ENCODE measurements at regions not wholly inside any gene's neighbourhood (a gene's known extent, or its start where the extent isn't known, plus 50 kb on each side); places are given as distances from the start of the nearest gene placed in this dataset.

GRCh38 chr3:146845361-146845760 is 240.2 kb upstream of the PLSCR5 start:
- H3K36me3 ChIP-seq (ENCODE audit: control insufficient read depth, insufficient read depth, low read length), result no peaks in the 10 kb centered on the region
- H3K9me3 ChIP-seq (ENCODE audit: control insufficient read depth, insufficient read depth, low read length), result no peaks in the 10 kb centered on the region
- no peak overlapping the region for H3K27ac ChIP-seq (ENCODE audit: low read depth, low read length)
- no peaks in the 10 kb centered on the region for H3K4me1 ChIP-seq (ENCODE audit: control insufficient read depth, insufficient read depth, low read length)
- H3K9ac ChIP-seq (ENCODE audit: low read depth, low read length), result no peak overlapping the region
- no peak overlapping the region for H3K4me3 ChIP-seq (ENCODE audit: low read depth, low read length)
- H3K27me3 ChIP-seq (ENCODE audit: control insufficient read depth, insufficient read depth, low read length), result no peaks in the 10 kb centered on the region

- no peaks in the 10 kb centered on the region for H3K27me3 ChIP-seq (ENCODE audit: control insufficient read depth, insufficient read depth, low read length)
- H3K36me3 ChIP-seq (ENCODE audit: control insufficient read depth, insufficient read depth, low read length), result no peaks in the 10 kb centered on the region
- H3K4me1 ChIP-seq (ENCODE audit: control insufficient read depth, insufficient read depth, low read length), result no peaks in the 10 kb centered on the region
- H3K27ac ChIP-seq (ENCODE audit: low read depth, low read length), result no peak overlapping the region
- H3K9me3 ChIP-seq (ENCODE audit: control insufficient read depth, insufficient read depth, low read length), result no peaks in the 10 kb centered on the region
- H3K9ac ChIP-seq (ENCODE audit: low read depth, low read length), result no peak overlapping the region
- H3K4me3 ChIP-seq (ENCODE audit: low read depth, low read length), result no peak overlapping the region
These were observed 238.3 kb upstream of the PLSCR5 start for GRCh38 chr3:146843476-146843875.

GRCh38 chr3:146839727-146840375 is 234.7 kb upstream of the PLSCR5 start:
- no peaks in the 10 kb centered on the region for H3K4me1 ChIP-seq (ENCODE audit: control insufficient read depth, insufficient read depth, low read length)
- no peak overlapping the region for H3K9ac ChIP-seq (ENCODE audit: low read depth, low read length)
- no peaks in the 10 kb centered on the region for H3K9me3 ChIP-seq (ENCODE audit: control insufficient read depth, insufficient read depth, low read length)
- H3K4me3 ChIP-seq (ENCODE audit: low read depth, low read length), result no peak overlapping the region
- no peak overlapping the region for H3K27ac ChIP-seq (ENCODE audit: low read depth, low read length)
- no peaks in the 10 kb centered on the region for H3K27me3 ChIP-seq (ENCODE audit: control insufficient read depth, insufficient read depth, low read length)
- no peaks in the 10 kb centered on the region for H3K36me3 ChIP-seq (ENCODE audit: control insufficient read depth, insufficient read depth, low read length)

- Histone ChIP-seq H3K27me3 (ENCODE audit: control insufficient read depth, insufficient read depth, low read length) (no peaks in the 10 kb centered on the region), H3K9ac (ENCODE audit: low read depth, low read length) (no peak overlapping the region), H3K36me3 (ENCODE audit: control insufficient read depth, insufficient read depth, low read length) (no peaks in the 10 kb centered on the region), H3K4me1 (ENCODE audit: control insufficient read depth, insufficient read depth, low read length) (no peaks in the 10 kb centered on the region), H3K27ac (ENCODE audit: low read depth, low read length) (no peak overlapping the region), H3K9me3 (ENCODE audit: control insufficient read depth, insufficient read depth, low read length) (no peaks in the 10 kb centered on the region), H3K4me3 (ENCODE audit: low read depth, low read length) (no peak overlapping the region)
These were observed 233.1 kb upstream of the PLSCR5 start for GRCh38 chr3:146838221-146838620.

DNA sequence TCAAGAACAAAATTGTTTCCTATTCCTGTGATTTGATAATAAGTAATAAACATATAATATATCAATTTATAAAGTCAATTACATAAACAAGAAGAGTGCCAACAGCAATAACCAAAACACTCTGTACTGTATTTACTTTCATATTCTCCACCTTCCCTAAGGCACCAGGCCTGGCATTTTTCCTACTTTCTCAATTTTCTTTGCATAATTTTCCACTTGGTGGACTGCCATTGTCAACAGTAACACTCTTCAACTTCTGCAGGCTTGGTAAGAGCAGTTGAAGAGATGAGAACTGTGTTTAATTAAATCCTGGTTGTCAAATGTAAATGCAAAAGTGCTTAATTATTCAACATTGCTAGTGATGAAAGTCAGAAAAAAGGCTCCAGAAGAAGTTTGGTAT is 229.8 kb upstream of the PLSCR5 start:
- no peaks in the 10 kb centered on the region for H3K4me1 ChIP-seq (ENCODE audit: control insufficient read depth, insufficient read depth, low read length)
- H3K27ac ChIP-seq (ENCODE audit: low read depth, low read length), result no peak overlapping the region
- H3K27me3 ChIP-seq (ENCODE audit: control insufficient read depth, insufficient read depth, low read length), result no peaks in the 10 kb centered on the region
- H3K4me3 ChIP-seq (ENCODE audit: low read depth, low read length), result no peak overlapping the region
- H3K9me3 ChIP-seq (ENCODE audit: control insufficient read depth, insufficient read depth, low read length), result no peaks in the 10 kb centered on the region
- no peak overlapping the region for H3K9ac ChIP-seq (ENCODE audit: low read depth, low read length)
- no peaks in the 10 kb centered on the region for H3K36me3 ChIP-seq (ENCODE audit: control insufficient read depth, insufficient read depth, low read length)

GRCh38 chr3:146832857-146833458 is 227.8 kb upstream of the PLSCR5 start:
- H3K27ac ChIP-seq (ENCODE audit: low read depth, low read length), result no peak overlapping the region
- no peaks in the 10 kb centered on the region for H3K36me3 ChIP-seq (ENCODE audit: control insufficient read depth, insufficient read depth, low read length)
- H3K9ac ChIP-seq (ENCODE audit: low read depth, low read length), result no peak overlapping the region
- no peaks in the 10 kb centered on the region for H3K27me3 ChIP-seq (ENCODE audit: control insufficient read depth, insufficient read depth, low read length)
- no peaks in the 10 kb centered on the region for H3K9me3 ChIP-seq (ENCODE audit: control insufficient read depth, insufficient read depth, low read length)
- no peaks in the 10 kb centered on the region for H3K4me1 ChIP-seq (ENCODE audit: control insufficient read depth, insufficient read depth, low read length)
- H3K4me3 ChIP-seq (ENCODE audit: low read depth, low read length), result no peak overlapping the region

DNA sequence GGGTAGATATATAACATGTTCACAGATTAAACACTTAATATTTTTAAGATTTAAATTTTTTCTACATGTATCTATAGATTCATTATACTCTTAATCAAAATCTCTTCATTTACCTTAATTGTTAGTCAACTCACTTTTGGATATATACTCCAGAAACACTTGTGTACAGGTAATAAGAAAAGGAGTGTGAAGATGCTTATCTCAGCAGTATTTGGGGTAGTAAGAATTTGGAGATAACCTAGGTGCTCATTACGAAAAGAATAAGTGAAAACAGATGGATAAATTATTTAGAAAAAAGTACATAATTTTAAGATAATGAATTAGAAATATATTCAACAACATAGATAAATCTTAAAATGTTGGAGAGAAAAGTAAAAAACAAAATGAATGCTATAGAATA is 226.5 kb upstream of the PLSCR5 start:
- Histone ChIP-seq H3K9ac (ENCODE audit: low read depth, low read length) (no peak overlapping the region), H3K9me3 (ENCODE audit: control insufficient read depth, insufficient read depth, low read length) (no peaks in the 10 kb centered on the region), H3K4me1 (ENCODE audit: control insufficient read depth, insufficient read depth, low read length) (no peaks in the 10 kb centered on the region), H3K27ac (ENCODE audit: low read depth, low read length) (no peak overlapping the region), H3K27me3 (ENCODE audit: control insufficient read depth, insufficient read depth, low read length) (no peaks in the 10 kb centered on the region), H3K36me3 (ENCODE audit: control insufficient read depth, insufficient read depth, low read length) (no peaks in the 10 kb centered on the region), H3K4me3 (ENCODE audit: low read depth, low read length) (no peak overlapping the region)

- no peak overlapping the region for H3K9ac ChIP-seq (ENCODE audit: low read depth, low read length)
- no peaks in the 10 kb centered on the region for H3K27me3 ChIP-seq (ENCODE audit: control insufficient read depth, insufficient read depth, low read length)
- H3K9me3 ChIP-seq (ENCODE audit: control insufficient read depth, insufficient read depth, low read length), result no peaks in the 10 kb centered on the region
- H3K4me3 ChIP-seq (ENCODE audit: low read depth, low read length), result no peak overlapping the region
- no peak overlapping the region for H3K27ac ChIP-seq (ENCODE audit: low read depth, low read length)
- H3K4me1 ChIP-seq (ENCODE audit: control insufficient read depth, insufficient read depth, low read length), result no peaks in the 10 kb centered on the region
- no peaks in the 10 kb centered on the region for H3K36me3 ChIP-seq (ENCODE audit: control insufficient read depth, insufficient read depth, low read length)
These were observed 225.1 kb upstream of the PLSCR5 start for GRCh38 chr3:146830231-146830630.

DNA sequence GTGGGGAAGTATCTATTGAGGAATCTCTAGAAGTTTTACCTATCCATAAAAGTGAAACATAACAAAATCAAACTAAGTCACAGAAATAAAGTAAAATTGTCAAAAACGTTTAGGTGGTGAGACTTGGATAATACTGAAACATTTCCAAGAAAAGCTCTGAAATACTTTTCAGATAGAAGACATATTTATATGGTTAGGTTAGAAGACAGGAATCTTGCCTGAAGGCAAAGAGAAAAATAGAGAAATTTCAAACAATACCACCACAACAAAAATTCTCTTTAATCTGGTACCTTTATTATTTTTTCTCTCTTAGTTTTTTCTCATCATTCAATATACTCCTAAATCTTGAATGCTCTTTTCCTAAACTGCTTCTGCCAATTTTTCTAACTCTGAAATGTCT is 222.7 kb upstream of the PLSCR5 start:
- no peak overlapping the region for H3K4me3 ChIP-seq (ENCODE audit: low read depth, low read length)
- no peaks in the 10 kb centered on the region for H3K9me3 ChIP-seq (ENCODE audit: control insufficient read depth, insufficient read depth, low read length)
- H3K27ac ChIP-seq (ENCODE audit: low read depth, low read length), result no peak overlapping the region
- H3K36me3 ChIP-seq (ENCODE audit: control insufficient read depth, insufficient read depth, low read length), result no peaks in the 10 kb centered on the region
- no peaks in the 10 kb centered on the region for H3K27me3 ChIP-seq (ENCODE audit: control insufficient read depth, insufficient read depth, low read length)
- no peak overlapping the region for H3K9ac ChIP-seq (ENCODE audit: low read depth, low read length)
- no peaks in the 10 kb centered on the region for H3K4me1 ChIP-seq (ENCODE audit: control insufficient read depth, insufficient read depth, low read length)

DNA sequence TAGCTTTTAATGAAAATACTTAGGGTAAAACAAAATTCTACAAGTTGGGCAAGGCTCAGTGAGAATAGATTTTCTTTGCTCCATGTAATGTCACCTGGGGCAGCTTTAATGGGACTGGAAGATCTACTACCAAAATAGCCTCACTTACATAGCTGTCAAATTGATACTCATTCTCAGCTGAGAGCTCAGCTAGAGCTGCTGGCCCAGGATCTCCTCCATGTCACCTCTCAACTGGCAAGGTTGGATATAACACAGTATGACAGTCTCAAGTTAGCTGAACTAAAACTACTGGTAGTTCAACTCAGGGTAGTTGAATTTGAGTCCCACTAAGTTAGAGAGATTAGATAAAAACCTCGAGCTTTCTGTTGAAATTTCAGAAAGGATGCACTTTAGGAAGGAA is 218.5 kb upstream of the PLSCR5 start:
- Histone ChIP-seq H3K27ac (ENCODE audit: low read depth, low read length) (no peak overlapping the region), H3K9ac (ENCODE audit: low read depth, low read length) (no peak overlapping the region), H3K4me3 (ENCODE audit: low read depth, low read length) (no peak overlapping the region), H3K4me1 (ENCODE audit: control insufficient read depth, insufficient read depth, low read length) (no peaks in the 10 kb centered on the region), H3K36me3 (ENCODE audit: control insufficient read depth, insufficient read depth, low read length) (no peaks in the 10 kb centered on the region), H3K9me3 (ENCODE audit: control insufficient read depth, insufficient read depth, low read length) (no peaks in the 10 kb centered on the region), H3K27me3 (ENCODE audit: control insufficient read depth, insufficient read depth, low read length) (no peaks in the 10 kb centered on the region)

GRCh38 chr3:146818866-146819265 is 213.7 kb upstream of the PLSCR5 start:
- H3K9ac ChIP-seq (ENCODE audit: low read depth, low read length), result no peak overlapping the region
- H3K27ac ChIP-seq (ENCODE audit: low read depth, low read length), result no peak overlapping the region
- H3K36me3 ChIP-seq (ENCODE audit: control insufficient read depth, insufficient read depth, low read length), result no peaks in the 10 kb centered on the region
- H3K4me1 ChIP-seq (ENCODE audit: control insufficient read depth, insufficient read depth, low read length), result no peaks in the 10 kb centered on the region
- H3K9me3 ChIP-seq (ENCODE audit: control insufficient read depth, insufficient read depth, low read length), result no peaks in the 10 kb centered on the region
- no peaks in the 10 kb centered on the region for H3K27me3 ChIP-seq (ENCODE audit: control insufficient read depth, insufficient read depth, low read length)
- no peak overlapping the region for H3K4me3 ChIP-seq (ENCODE audit: low read depth, low read length)
